ENCODE measurements at regions not wholly inside any gene's neighbourhood (a gene's known extent, or its start where the extent isn't known, plus 50 kb on each side); places are given as distances from the start of the nearest gene placed in this dataset.

GRCh38 chr1:78237364-78237916 is 191.7 kb downstream of the GIPC2 start:
- peak; percentile 87 for DNase-seq (ENCODE audit: low spot score)
- peak overlapping the region; percentile 60; the same call in 1 of the 2 replicates for H3K27ac ChIP-seq
- POLR2A ChIA-PET (ENCODE audit: low non-redundant PET): no interaction called here
- no peak for TF ChIP-seq CTCF (conservative IDR thresholded peaks at IDR 0.05; ENCODE audit: low read depth)
- CTCF ChIA-PET: interaction anchor here (0.6 to 0.9 kb wide), 3 partner anchors 26 to 250 kb away, joined by 3 to 12 read pairs (median 3); no protein-coding TSS in a partner anchor

- no peak for DNase-seq (ENCODE audit: low spot score)
- no peak for TF ChIP-seq CTCF (conservative IDR thresholded peaks at IDR 0.05; ENCODE audit: low read depth)
- POLR2A ChIA-PET (ENCODE audit: low non-redundant PET): no interaction called here
- H3K27ac ChIP-seq: no peak overlapping the region
- CTCF ChIA-PET: interaction anchor here (0.6 kb wide), 1 partner anchor 117 kb away, joined by 5 read pairs; no protein-coding TSS in a partner anchor
Observed at GRCh38 chr1:78240191-78240590, 194.4 kb downstream of the GIPC2 start.

- DNase-seq (ENCODE audit: low spot score): no peak
- POLR2A ChIA-PET (ENCODE audit: low non-redundant PET): no interaction called here
- no peak overlapping the region for H3K27ac ChIP-seq
- CTCF ChIA-PET: no interaction called here
- no peak for TF ChIP-seq CTCF (conservative IDR thresholded peaks at IDR 0.05; ENCODE audit: low read depth)
Observed at GRCh38 chr1:78240755-78241154, 195.0 kb downstream of the GIPC2 start.

GRCh38 chr1:78247079-78247478 is 201.3 kb downstream of the GIPC2 start:
- no peak for DNase-seq (ENCODE audit: low spot score)
- ChIA-PET POLR2A (ENCODE audit: low non-redundant PET) (no interaction called here), CTCF (interaction anchor here (0.6 kb wide), 1 partner anchor 346 kb away, joined by 3 read pairs; no protein-coding TSS in a partner anchor)
- no peak overlapping the region for H3K27ac ChIP-seq
- no peak for TF ChIP-seq CTCF (conservative IDR thresholded peaks at IDR 0.05; ENCODE audit: low read depth)

- no peak overlapping the region for H3K27ac ChIP-seq
- no peak for DNase-seq (ENCODE audit: low spot score)
- no peak for TF ChIP-seq CTCF (conservative IDR thresholded peaks at IDR 0.05; ENCODE audit: low read depth)
- POLR2A ChIA-PET (ENCODE audit: low non-redundant PET): no interaction called here
- CTCF ChIA-PET: interaction anchor here (0.6 kb wide), 1 partner anchor 528 kb away, joined by 4 read pairs; no protein-coding TSS in a partner anchor
Observed at GRCh38 chr1:78250201-78250600, 204.4 kb downstream of the GIPC2 start.

GRCh38 chr1:78254517-78254916 is 208.8 kb downstream of the GIPC2 start:
- ChIA-PET CTCF (no interaction called here), POLR2A (ENCODE audit: low non-redundant PET) (interaction anchor here (0.6 kb wide), 1 partner anchor 159 kb away, joined by 4 read pairs; no protein-coding TSS in a partner anchor)
- no peak for TF ChIP-seq CTCF (conservative IDR thresholded peaks at IDR 0.05; ENCODE audit: low read depth)
- no peak overlapping the region for H3K27ac ChIP-seq
- DNase-seq (ENCODE audit: low spot score): peak; percentile 58
